ENCODE measurements at regions not wholly inside any gene's neighbourhood (a gene's known extent, or its start where the extent isn't known, plus 50 kb on each side); places are given as distances from the start of the nearest gene placed in this dataset.

GRCh38 chr1:29712801-29713200, 476.5 kb downstream of the PTPRU start:
- TF ChIP-seq MAX (IDR thresholded peaks at IDR 0.05; ENCODE audit: low read depth, low read length), result no peak
- DNase-seq (ENCODE audit: low read depth), result no peak
- no peak overlapping the region for H3K4me3 ChIP-seq (ENCODE audit: low read depth, low read length)

- no peak for DNase-seq (ENCODE audit: low read depth)
- H3K4me3 ChIP-seq (ENCODE audit: low read depth, low read length), result no peak overlapping the region
- no peak for TF ChIP-seq CTCF (IDR thresholded peaks at IDR 0.05; ENCODE audit: low read depth, low read length)
- TF ChIP-seq MAX (IDR thresholded peaks at IDR 0.05; ENCODE audit: low read depth, low read length), result no peak
- TF ChIP-seq POLR2A (IDR thresholded peaks at IDR 0.05; ENCODE audit: extremely low read depth, insufficient read length), result no peak
- TF ChIP-seq MYC (IDR thresholded peaks at IDR 0.05; ENCODE audit: low read depth, low read length), result no peak
Measured at GRCh38 chr1:29712284-29712651, 475.9 kb downstream of the PTPRU start.

GRCh38 chr1:29711582-29712283, 475.4 kb downstream of the PTPRU start:
- H3K4me3 ChIP-seq (ENCODE audit: low read depth, low read length), result no peak overlapping the region
- DNase-seq (ENCODE audit: low read depth), result peak; percentile 14
- TF ChIP-seq MYC (IDR thresholded peaks at IDR 0.05; ENCODE audit: low read depth, low read length) (no peak), POLR2A (IDR thresholded peaks at IDR 0.05; ENCODE audit: extremely low read depth, insufficient read length) (no peak), MAX (IDR thresholded peaks at IDR 0.05; ENCODE audit: low read depth, low read length) (no peak), CTCF (IDR thresholded peaks at IDR 0.05; ENCODE audit: low read depth, low read length) (no peak)

- TF ChIP-seq MAX (IDR thresholded peaks at IDR 0.05; ENCODE audit: low read depth, low read length) (no peak), POLR2A (IDR thresholded peaks at IDR 0.05; ENCODE audit: extremely low read depth, insufficient read length) (no peak)
- DNase-seq (ENCODE audit: low read depth), result no peak
- no peak overlapping the region for H3K4me3 ChIP-seq (ENCODE audit: low read depth, low read length)
Measured at GRCh38 chr1:29709704-29710280, 473.5 kb downstream of the PTPRU start.

- no peak for TF ChIP-seq MYC (IDR thresholded peaks at IDR 0.05; ENCODE audit: low read depth, low read length)
- no peak for TF ChIP-seq POLR2A (IDR thresholded peaks at IDR 0.05; ENCODE audit: extremely low read depth, insufficient read length)
- no peak for TF ChIP-seq CTCF (IDR thresholded peaks at IDR 0.05; ENCODE audit: low read depth, low read length)
- no peak for TF ChIP-seq MAX (IDR thresholded peaks at IDR 0.05; ENCODE audit: low read depth, low read length)
- no peak overlapping the region for H3K4me3 ChIP-seq (ENCODE audit: low read depth, low read length)
- DNase-seq (ENCODE audit: low read depth), result no peak
Measured at GRCh38 chr1:29708796-29709703, 472.7 kb downstream of the PTPRU start.

- TF ChIP-seq POLR2A (IDR thresholded peaks at IDR 0.05; ENCODE audit: extremely low read depth, insufficient read length) (no peak), MYC (IDR thresholded peaks at IDR 0.05; ENCODE audit: low read depth, low read length) (no peak), MAX (IDR thresholded peaks at IDR 0.05; ENCODE audit: low read depth, low read length) (no peak), CTCF (IDR thresholded peaks at IDR 0.05; ENCODE audit: low read depth, low read length) (no peak)
- H3K4me3 ChIP-seq (ENCODE audit: low read depth, low read length), result no peak overlapping the region
- DNase-seq (ENCODE audit: low read depth), result no peak
Measured at GRCh38 chr1:29708381-29708780, 472.1 kb downstream of the PTPRU start.

Measured in NB4 (cell line).